ENCODE measurements at regions not wholly inside any gene's neighbourhood (a gene's known extent, or its start where the extent isn't known, plus 50 kb on each side); places are given as distances from the start of the nearest gene placed in this dataset.

GRCh38 chr12:114990381-114990780 is 306.4 kb upstream of the TBX3 start:
- DNase-seq: no peak

GRCh38 chr12:114986849-114987248 is 302.9 kb upstream of the TBX3 start:
- DNase-seq: no peak

GRCh38 chr12:114986178-114986714 is 302.3 kb upstream of the TBX3 start:
- no peak for DNase-seq

GRCh38 chr12:114984634-114985061 is 300.7 kb upstream of the TBX3 start:
- no peak for DNase-seq

GRCh38 chr12:114982760-114983159 is 298.8 kb upstream of the TBX3 start:
- no peak for DNase-seq

- no peak for DNase-seq
Measured at GRCh38 chr12:114981036-114981435, 297.1 kb upstream of the TBX3 start.

- DNase-seq: no peak
Measured at GRCh38 chr12:114976959-114977358, 293.0 kb upstream of the TBX3 start.

GRCh38 chr12:114976372-114976771 is 292.4 kb upstream of the TBX3 start:
- no peak for DNase-seq

GRCh38 chr12:114975640-114976310 is 291.8 kb upstream of the TBX3 start:
- DNase-seq: no peak

GRCh38 chr12:114974826-114975639 is 291.1 kb upstream of the TBX3 start:
- no peak for DNase-seq

GRCh38 chr12:114974333-114974732 is 290.4 kb upstream of the TBX3 start:
- no peak for DNase-seq

GRCh38 chr12:114968727-114969126 is 284.8 kb upstream of the TBX3 start:
- no peak for DNase-seq

GRCh38 chr12:114967151-114967550 is 283.2 kb upstream of the TBX3 start:
- DNase-seq: no peak

- no peak for DNase-seq
Measured at GRCh38 chr12:114964841-114965240, 280.9 kb upstream of the TBX3 start.

GRCh38 chr12:114963846-114964245 is 279.9 kb upstream of the TBX3 start:
- no peak for DNase-seq

GRCh38 chr12:114961491-114961890 is 277.5 kb upstream of the TBX3 start:
- DNase-seq: no peak

- DNase-seq: no peak
Measured at GRCh38 chr12:114958538-114958937, 274.6 kb upstream of the TBX3 start.

GRCh38 chr12:114957225-114957624 is 273.2 kb upstream of the TBX3 start:
- no peak for DNase-seq

- DNase-seq: no peak
Measured at GRCh38 chr12:114955414-114956014, 271.5 kb upstream of the TBX3 start.

- DNase-seq: no peak
Measured at GRCh38 chr12:114954511-114955055, 270.6 kb upstream of the TBX3 start.

GRCh38 chr12:114952573-114953271 is 268.7 kb upstream of the TBX3 start:
- DNase-seq: no peak

- no peak for DNase-seq
Measured at GRCh38 chr12:114949058-114949820, 265.3 kb upstream of the TBX3 start.

Measured in CD4-positive, alpha-beta T cell treated with Interferon alpha-2 for 1 hour (primary cell).